ENCODE measurements at regions not wholly inside any gene's neighbourhood (a gene's known extent, or its start where the extent isn't known, plus 50 kb on each side); places are given as distances from the start of the nearest gene placed in this dataset.

- no peak for DNase-seq
- peaks cover 0 to 10% of the 10 kb centered on the region in 2 donors for H3K4me1 Mint-ChIP-seq
- Histone ChIP-seq H3K27ac (ENCODE audit: low read length) (no peak overlapping the region), H3K36me3 (ENCODE audit: control insufficient read depth, insufficient read depth, low read length) (no peaks in the 10 kb centered on the region), H3K4me1 (ENCODE audit: control insufficient read depth, insufficient read depth, low read length) (no peaks in the 10 kb centered on the region), H3K4me3 (ENCODE audit: low read length) (no peak overlapping the region), H3K27me3 (ENCODE audit: control insufficient read depth, insufficient read depth, low read length) (no peaks in the 10 kb centered on the region), H3K9me3 (ENCODE audit: control insufficient read depth, insufficient read depth, low read length) (no peaks in the 10 kb centered on the region)
- no peak for TF ChIP-seq CTCF (IDR thresholded peaks at IDR 0.05)
- no peak overlapping the region for H3K27ac Mint-ChIP-seq
- H3K9me3 Mint-ChIP-seq = peaks cover 5 to 11% of the 10 kb centered on the region in 2 donors
- ATAC-seq = peak in 1 of 3 donors; percentile 50
- 60% methylated on average over 1 of the region's 2 CpGs for WGBS (ENCODE audit: insufficient coverage)
- no peaks in the 10 kb centered on the region for H3K36me3 Mint-ChIP-seq
- no peaks in the 10 kb centered on the region for H3K27me3 Mint-ChIP-seq (ENCODE audit: low read depth in 2 of 2)
- intact Hi-C loops (cut with micrococcal nuclease) = no loop called here
- H3K4me3 Mint-ChIP-seq = no peak overlapping the region
Measured at GRCh38 chr14:84181072-84181471, 1348.9 kb upstream of the FLRT2 start.

- Histone ChIP-seq H3K4me3 (ENCODE audit: low read length) (no peak overlapping the region), H3K9me3 (ENCODE audit: control insufficient read depth, insufficient read depth, low read length) (no peaks in the 10 kb centered on the region), H3K27me3 (ENCODE audit: control insufficient read depth, insufficient read depth, low read length) (no peaks in the 10 kb centered on the region), H3K36me3 (ENCODE audit: control insufficient read depth, insufficient read depth, low read length) (no peaks in the 10 kb centered on the region), H3K4me1 (ENCODE audit: control insufficient read depth, insufficient read depth, low read length) (no peaks in the 10 kb centered on the region), H3K27ac (ENCODE audit: low read length) (no peak overlapping the region)
- peaks cover 6 to 15% of the 10 kb centered on the region in 2 donors for H3K9me3 Mint-ChIP-seq
- no peaks in the 10 kb centered on the region for H3K4me1 Mint-ChIP-seq
- intact Hi-C loops (cut with micrococcal nuclease) = no loop called here
- no peaks in the 10 kb centered on the region for H3K36me3 Mint-ChIP-seq
- no peak for TF ChIP-seq CTCF (IDR thresholded peaks at IDR 0.05)
- no peak for ATAC-seq
- no peak overlapping the region for H3K4me3 Mint-ChIP-seq
- H3K27me3 Mint-ChIP-seq (ENCODE audit: low read depth in 2 of 2) = no peaks in the 10 kb centered on the region
- no peak for DNase-seq
- H3K27ac Mint-ChIP-seq = no peak overlapping the region
Measured at GRCh38 chr14:84195514-84195913, 1334.4 kb upstream of the FLRT2 start.

- Histone ChIP-seq H3K27ac (ENCODE audit: low read length) (no peak overlapping the region), H3K4me1 (ENCODE audit: control insufficient read depth, insufficient read depth, low read length) (no peaks in the 10 kb centered on the region), H3K36me3 (ENCODE audit: control insufficient read depth, insufficient read depth, low read length) (no peaks in the 10 kb centered on the region), H3K27me3 (ENCODE audit: control insufficient read depth, insufficient read depth, low read length) (no peaks in the 10 kb centered on the region), H3K4me3 (ENCODE audit: low read length) (no peak overlapping the region), H3K9me3 (ENCODE audit: control insufficient read depth, insufficient read depth, low read length) (no peaks in the 10 kb centered on the region)
- no peak overlapping the region for H3K27ac Mint-ChIP-seq
- no peak overlapping the region for H3K4me3 Mint-ChIP-seq
- no peak for DNase-seq
- H3K36me3 Mint-ChIP-seq = no peaks in the 10 kb centered on the region
- no peak for ATAC-seq
- H3K27me3 Mint-ChIP-seq (ENCODE audit: low read depth in 2 of 2) = no peaks in the 10 kb centered on the region
- H3K9me3 Mint-ChIP-seq = peaks cover 6 to 16% of the 10 kb centered on the region in 2 donors
- TF ChIP-seq CTCF (IDR thresholded peaks at IDR 0.05) = no peak
- no peaks in the 10 kb centered on the region for H3K4me1 Mint-ChIP-seq
- WGBS (ENCODE audit: insufficient coverage) = no CpG with 5 or more reads among the region's 1 CpG
- intact Hi-C loops (cut with micrococcal nuclease) = no loop called here
Measured at GRCh38 chr14:84197704-84198103, 1332.2 kb upstream of the FLRT2 start.

GRCh38 chr14:84202486-84202885 is 1327.5 kb upstream of the FLRT2 start:
- Mint-ChIP-seq H3K4me1 (no peaks in the 10 kb centered on the region), H3K4me3 (no peak overlapping the region), H3K27ac (no peak overlapping the region), H3K36me3 (no peaks in the 10 kb centered on the region), H3K27me3 (ENCODE audit: low read depth in 2 of 2) (no peaks in the 10 kb centered on the region), H3K9me3 (peaks cover 10 to 11% of the 10 kb centered on the region in 2 donors)
- intact Hi-C loops (cut with micrococcal nuclease) = no loop called here
- Histone ChIP-seq H3K4me3 (ENCODE audit: low read length) (no peak overlapping the region), H3K9me3 (ENCODE audit: control insufficient read depth, insufficient read depth, low read length) (no peaks in the 10 kb centered on the region), H3K36me3 (ENCODE audit: control insufficient read depth, insufficient read depth, low read length) (no peaks in the 10 kb centered on the region), H3K27ac (ENCODE audit: low read length) (no peak overlapping the region), H3K27me3 (ENCODE audit: control insufficient read depth, insufficient read depth, low read length) (no peaks in the 10 kb centered on the region), H3K4me1 (ENCODE audit: control insufficient read depth, insufficient read depth, low read length) (no peaks in the 10 kb centered on the region)
- TF ChIP-seq CTCF (IDR thresholded peaks at IDR 0.05) = no peak
- WGBS (ENCODE audit: insufficient coverage) = 83% methylated on average over 2 of the region's 2 CpGs
- ATAC-seq (no peak), DNase-seq (no peak)

Measured in natural killer cell (primary cell).